ENCODE measurements at regions not wholly inside any gene's neighbourhood (a gene's known extent, or its start where the extent isn't known, plus 50 kb on each side); places are given as distances from the start of the nearest gene placed in this dataset.

DNA sequence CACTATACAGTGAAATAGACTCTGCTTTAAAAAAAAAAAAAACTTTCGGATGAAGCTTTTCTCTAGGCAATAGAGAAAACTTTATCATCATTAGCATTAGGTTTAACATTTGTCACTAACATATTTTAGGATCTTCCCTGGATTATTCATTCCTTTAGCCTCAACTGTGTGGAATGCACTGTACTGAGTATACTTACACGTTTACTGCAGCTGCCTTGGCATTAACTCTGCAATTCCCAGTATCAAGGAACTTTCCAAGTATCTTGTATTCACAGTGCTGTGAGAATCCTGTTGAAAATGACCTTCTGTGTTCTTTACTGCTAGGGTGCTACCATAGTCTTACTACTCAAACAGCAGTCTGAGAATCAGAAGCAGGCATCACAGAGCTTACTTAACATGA lies 328.2 kb upstream of the COL3A1 start:
- DNase-seq, result no peak
- Histone ChIP-seq H3K27me3 (no peaks in the 10 kb centered on the region), H3K9me3 (no peaks in the 10 kb centered on the region; the same call in 1 of the 2 replicates), H3K36me3 (no peaks in the 10 kb centered on the region), H3K4me3 (no peak overlapping the region)

DNA sequence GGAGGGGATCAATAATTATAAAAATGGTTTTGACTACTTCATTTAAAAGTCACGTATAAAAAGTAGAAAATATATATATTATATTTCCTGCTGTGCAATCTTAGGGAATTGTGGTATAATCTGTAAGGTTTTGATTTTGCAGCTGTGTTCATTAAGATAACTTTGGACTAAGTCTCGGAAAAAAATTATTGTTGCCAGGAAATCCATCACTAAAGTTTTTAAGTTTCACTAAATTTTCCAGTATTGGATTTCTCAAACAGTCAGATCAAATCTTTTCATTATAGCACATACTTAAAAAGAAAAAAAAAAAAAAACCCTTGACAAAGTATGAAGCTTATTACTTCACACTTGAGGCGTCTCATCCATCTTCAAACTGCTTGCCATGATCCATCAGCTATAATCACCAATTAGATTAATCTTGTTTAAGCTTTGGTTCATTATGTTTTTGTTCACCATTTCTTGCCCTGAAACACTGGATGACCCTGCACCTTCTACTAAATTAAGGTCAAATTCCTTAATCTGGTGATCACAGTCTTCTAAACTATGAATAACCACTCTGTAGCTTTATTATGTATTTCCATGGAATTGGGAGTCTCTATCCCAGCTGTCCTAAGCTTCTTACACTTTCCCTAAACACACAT lies 326.6 kb upstream of the COL3A1 start:
- no peaks in the 10 kb centered on the region for H3K36me3 ChIP-seq

DNA sequence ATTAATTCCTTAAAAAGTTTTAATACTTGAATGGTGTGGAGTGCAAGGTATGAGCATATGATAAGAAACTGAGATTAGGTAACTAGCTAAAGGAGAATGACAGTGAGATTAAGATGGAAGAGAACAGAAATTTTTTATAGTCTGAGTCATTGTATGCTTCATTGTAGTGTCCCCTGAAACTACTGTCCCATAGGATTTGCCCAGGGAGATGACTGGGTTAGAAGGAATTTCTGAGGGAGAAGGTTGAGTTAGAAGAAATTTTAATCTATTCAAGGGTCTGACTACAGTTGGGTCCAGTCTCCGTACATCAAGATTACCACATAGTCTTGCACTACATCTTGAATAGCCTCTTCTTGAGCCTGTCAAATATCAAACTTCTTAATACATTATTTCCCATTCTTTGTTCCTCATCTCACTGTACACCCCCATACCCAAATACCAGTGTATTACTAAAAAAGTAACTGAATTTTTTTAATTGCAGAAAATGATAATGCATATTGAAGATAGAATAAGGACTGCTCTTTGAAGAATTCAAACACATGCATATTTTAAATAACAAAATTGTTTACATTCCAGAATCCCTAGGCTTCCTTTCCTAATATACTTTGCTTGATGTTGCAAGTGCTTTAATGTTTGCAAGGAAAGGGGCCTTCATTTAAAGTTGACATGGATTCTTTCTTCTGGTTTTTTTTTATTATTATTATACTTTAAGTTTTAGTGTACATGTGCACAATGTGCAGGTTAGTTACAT lies 314.3 kb upstream of the COL3A1 start:
- no peak for DNase-seq
- Histone ChIP-seq H3K36me3 (no peaks in the 10 kb centered on the region), H3K27me3 (no peaks in the 10 kb centered on the region), H3K9me3 (no peaks in the 10 kb centered on the region), H3K4me3 (no peak overlapping the region)

More for the DNA sequence above, 326.6 kb upstream of the COL3A1 start:
- no peak overlapping the region for H3K4me3 ChIP-seq
- H3K27me3 ChIP-seq, result no peaks in the 10 kb centered on the region
- no peak for DNase-seq
- no peaks in the 10 kb centered on the region; the same call in 1 of the 2 replicates for H3K9me3 ChIP-seq

DNA sequence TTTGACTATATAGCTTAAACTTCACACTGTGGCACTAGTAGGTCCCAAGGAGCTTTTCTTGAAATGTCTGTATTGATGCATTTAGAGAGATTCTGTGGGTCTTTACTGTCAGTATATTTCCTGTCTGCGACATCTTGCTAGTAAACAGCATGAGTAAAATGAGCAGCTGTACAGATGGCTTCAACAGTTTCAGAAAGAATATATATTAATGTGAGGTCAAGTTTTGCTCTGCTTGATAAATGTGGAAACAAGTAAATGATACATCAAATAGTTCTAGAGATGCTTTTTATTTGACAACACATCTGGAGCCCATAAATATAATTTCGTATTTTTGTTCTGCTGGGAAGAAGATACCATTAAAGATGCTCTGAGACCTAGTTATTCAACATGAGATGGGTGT lies 310.9 kb upstream of the COL3A1 start:
- Histone ChIP-seq H3K4me3 (no peak overlapping the region), H3K36me3 (no peaks in the 10 kb centered on the region), H3K9me3 (no peaks in the 10 kb centered on the region), H3K27me3 (no peaks in the 10 kb centered on the region)
- no peak for DNase-seq

DNA sequence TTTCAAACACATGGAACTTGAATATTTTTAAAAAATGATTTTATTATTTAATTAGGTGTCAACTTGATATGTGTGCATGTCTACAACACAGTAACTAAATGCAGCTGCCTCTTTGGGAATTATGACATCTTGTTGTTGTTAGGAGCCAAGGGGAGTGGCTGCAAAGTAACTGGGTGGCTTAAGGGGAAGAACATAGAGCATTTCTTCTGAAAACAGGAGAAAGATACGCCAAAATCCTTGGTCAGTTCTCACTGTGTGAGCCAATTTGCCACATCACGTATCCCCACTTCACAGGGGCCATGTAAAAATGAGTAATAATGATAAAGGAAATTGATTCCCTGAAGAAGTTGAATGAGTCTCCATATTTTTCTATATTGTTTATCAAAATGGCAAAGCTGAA lies 309.8 kb upstream of the COL3A1 start:
- Histone ChIP-seq H3K4me3 (no peak overlapping the region), H3K9me3 (no peaks in the 10 kb centered on the region), H3K36me3 (no peaks in the 10 kb centered on the region), H3K27me3 (no peaks in the 10 kb centered on the region)
- no peak for DNase-seq

DNA sequence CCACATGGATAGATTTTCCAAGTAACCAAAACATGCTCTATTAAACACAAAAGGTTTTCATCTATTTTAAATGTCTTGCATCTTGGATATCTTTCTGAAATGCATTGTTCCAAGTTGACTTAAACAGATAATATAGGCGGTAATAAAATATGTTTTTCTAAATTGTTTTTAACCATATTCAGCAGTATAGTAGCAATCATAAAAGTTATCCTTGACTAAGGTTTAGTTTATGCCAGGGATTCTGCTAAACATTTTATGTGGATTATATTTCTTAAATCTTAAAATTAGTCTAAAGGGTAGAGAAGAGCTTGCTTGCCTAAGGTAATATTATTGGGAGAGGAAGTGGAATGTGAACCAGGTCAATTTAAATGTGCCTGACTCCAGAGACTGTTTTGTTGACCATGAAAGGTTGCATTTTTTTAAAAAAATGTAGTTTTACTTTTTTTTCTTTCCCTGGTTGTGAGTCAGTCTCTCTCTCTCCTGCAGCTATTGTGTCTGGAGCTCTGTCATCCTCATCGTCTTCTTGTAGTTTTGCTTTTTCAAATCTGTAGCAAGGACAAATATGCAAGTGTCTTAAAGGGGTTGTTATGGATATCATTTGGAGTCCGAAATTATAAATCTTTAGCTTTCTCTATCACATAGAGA lies 309.1 kb upstream of the COL3A1 start:
- Histone ChIP-seq H3K4me3 (no peak overlapping the region), H3K9me3 (no peaks in the 10 kb centered on the region), H3K36me3 (no peaks in the 10 kb centered on the region), H3K27me3 (no peaks in the 10 kb centered on the region)
- no peak for DNase-seq

DNA sequence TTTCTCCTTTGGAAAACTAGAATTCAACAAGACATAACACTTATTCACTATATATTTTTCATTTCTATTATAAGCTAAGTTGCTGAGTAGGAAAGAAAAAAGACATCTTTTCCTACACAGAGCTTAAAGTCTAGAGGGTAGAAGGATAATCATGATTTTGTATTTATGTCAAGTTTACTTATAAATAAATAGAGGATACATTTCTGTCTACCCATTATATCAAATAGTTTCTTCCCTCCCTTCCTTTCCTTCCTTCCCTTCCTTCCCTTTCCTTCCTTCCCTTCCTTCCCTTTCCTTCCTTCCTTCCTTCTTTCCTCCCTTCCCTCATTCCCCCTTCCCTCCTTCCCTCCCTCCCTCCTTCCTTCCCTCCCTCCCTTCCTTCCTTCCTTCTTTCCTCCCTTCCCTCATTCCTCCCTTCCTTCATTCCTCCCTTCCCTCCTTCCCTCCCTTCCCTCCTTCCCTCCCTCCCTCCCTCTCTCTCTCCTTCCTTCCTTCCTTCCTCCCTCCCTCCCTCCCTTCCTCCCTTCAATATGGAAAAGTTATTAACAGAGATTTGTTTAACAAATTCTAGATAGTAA lies 308.4 kb upstream of the COL3A1 start:
- no peak for DNase-seq
- Histone ChIP-seq H3K9me3 (no peaks in the 10 kb centered on the region), H3K27me3 (no peaks in the 10 kb centered on the region), H3K36me3 (no peaks in the 10 kb centered on the region), H3K4me3 (no peak overlapping the region)

DNA sequence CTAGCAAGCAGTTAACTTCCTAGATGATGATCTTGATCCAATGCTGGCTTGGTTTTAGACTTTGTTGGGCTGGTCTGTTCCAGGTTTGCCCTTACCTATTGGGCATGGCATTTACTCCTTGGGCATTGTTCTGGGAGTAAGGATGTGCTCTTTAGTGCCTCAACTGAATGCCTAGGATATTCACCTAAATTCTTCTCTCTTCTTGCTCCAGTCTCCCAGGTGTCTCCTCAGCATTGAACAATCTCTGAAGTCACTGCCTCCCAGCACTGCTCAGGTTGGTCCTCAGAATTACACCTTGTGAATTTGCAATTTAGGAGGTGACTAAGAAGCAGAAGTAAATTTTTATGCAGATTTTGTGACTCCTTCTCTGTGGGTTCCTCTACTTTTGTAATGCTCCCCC lies 307.7 kb upstream of the COL3A1 start:
- Histone ChIP-seq H3K4me3 (no peak overlapping the region), H3K36me3 (no peaks in the 10 kb centered on the region), H3K9me3 (no peaks in the 10 kb centered on the region), H3K27me3 (no peaks in the 10 kb centered on the region)
- no peak for DNase-seq

DNA sequence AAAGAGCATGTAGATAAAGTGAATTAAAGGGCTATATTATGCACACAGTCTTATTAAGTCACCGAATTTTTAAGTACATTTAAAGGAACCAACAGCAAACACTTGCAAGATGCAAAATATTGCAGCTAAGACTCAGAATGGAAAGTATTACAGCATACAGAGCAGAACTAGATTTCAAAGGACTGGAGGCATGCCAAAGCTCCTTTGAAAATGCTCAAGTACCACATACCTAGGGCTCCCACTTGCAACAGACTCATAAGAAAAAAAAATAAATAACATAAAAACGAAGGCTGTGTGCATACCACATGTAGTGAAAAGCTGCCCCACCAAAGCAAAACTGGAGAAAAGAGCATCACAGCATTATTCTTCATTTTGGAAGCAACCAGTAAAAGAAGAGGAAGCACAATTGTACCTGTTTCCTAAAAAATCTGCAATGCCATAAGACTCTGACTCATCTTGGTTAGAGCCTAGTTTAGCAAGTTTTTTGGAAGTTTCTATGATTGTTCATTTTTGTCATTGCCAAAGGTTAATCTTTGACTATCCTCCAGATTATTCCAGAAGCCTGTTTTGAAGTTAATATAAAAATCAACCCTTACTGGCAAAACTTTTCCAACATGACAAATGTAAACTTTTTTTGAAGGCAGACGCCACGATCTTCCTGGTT lies 306.0 kb upstream of the COL3A1 start:
- H3K36me3 ChIP-seq, result no peaks in the 10 kb centered on the region
- H3K4me3 ChIP-seq, result no peak overlapping the region
- DNase-seq, result peak; percentile 28
- no peaks in the 10 kb centered on the region for H3K9me3 ChIP-seq
- no peaks in the 10 kb centered on the region for H3K27me3 ChIP-seq

DNA sequence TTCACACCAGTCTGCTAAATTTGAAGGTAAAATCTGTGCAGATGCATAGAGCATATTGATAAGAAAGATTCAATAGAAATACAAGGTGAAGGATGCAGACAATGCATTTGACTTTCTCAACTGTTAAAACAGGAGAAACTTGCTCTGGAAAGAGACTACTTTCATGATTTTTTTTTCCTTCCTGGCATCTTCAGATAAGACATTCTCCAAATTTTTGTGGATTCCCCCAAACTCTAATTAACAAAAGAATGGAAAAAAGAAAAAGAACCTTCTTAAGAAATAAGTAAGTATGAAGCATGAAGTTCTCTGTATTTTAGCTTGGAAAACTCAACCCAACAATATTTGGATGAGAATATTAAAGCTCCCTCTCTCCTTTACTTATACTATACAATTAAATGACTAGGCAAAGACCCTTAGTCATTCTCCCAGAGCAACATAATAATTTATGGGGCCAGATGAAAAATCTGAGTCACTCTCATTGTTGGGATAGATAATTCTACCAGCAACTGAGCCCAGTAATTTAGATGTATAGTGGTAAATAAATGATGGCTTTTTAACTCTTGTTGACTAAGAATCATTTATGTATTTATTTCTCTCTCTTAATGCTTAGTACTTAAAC lies 298.7 kb upstream of the COL3A1 start:
- Histone ChIP-seq H3K4me3 (no peak overlapping the region), H3K9me3 (no peaks in the 10 kb centered on the region), H3K36me3 (no peaks in the 10 kb centered on the region), H3K27me3 (no peaks in the 10 kb centered on the region)
- DNase-seq, result no peak

DNA sequence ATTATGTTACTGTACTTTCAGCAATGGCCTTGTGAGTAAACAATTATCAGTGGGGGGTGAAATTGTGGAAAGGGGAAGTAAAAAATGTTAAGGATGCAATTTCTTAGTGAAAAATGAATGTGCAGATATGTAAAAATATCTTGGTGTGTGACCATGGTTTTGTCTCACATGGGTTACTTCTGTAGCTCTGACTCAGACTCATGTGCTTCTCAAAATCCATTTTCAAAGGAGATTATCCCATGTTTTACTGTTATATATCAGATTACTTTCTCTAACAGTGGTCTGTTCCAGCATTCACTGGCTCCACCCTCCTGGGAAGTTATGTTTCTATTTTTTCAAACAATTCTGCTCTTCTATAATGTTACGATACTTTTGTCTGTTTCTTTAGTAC lies 298.2 kb upstream of the COL3A1 start:
- no peaks in the 10 kb centered on the region for H3K27me3 ChIP-seq
- no peaks in the 10 kb centered on the region for H3K36me3 ChIP-seq
- DNase-seq, result no peak
- no peak overlapping the region for H3K4me3 ChIP-seq
- H3K9me3 ChIP-seq, result no peaks in the 10 kb centered on the region

DNA sequence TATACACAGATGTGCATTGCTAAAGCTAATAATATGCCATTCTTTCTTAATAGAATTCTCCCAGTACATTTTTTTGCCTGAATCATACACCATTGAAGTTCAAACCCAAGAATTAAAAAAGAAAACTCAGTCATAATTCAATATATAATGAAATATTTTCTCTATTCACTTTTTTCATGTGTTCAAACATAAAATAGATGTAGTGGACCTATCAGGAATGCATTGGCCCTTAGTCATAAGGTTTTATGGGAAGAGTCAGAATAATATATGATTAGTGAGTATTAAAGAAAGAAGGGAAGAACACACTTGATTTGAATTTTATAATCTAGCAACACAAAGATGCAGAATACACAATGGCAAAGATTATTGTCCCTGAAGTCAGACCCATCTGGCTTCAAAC lies 297.0 kb upstream of the COL3A1 start:
- no peak for DNase-seq
- Histone ChIP-seq H3K9me3 (no peaks in the 10 kb centered on the region), H3K27me3 (no peaks in the 10 kb centered on the region), H3K4me3 (no peak overlapping the region), H3K36me3 (no peaks in the 10 kb centered on the region)

DNA sequence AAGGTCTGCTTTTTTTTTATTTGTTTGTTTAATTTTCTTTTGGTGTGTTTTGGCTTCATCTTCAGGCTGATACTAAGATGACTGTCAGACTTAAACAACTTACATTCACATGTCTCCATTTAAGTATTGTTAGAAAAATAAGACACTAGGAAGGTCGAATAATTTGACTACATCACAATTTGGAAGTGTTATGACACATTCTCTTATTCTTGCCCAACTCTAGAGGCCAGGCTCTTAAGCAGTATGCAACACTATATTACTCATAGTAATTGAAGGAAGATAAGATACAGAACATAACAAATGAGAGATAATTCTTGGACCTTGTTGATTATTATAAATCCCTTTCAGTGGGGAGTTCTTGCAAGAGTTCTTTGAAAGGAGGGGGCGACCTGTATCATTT lies 295.3 kb upstream of the COL3A1 start:
- Histone ChIP-seq H3K36me3 (no peaks in the 10 kb centered on the region), H3K4me3 (no peak overlapping the region), H3K27me3 (no peaks in the 10 kb centered on the region), H3K9me3 (no peaks in the 10 kb centered on the region; the same call in 1 of the 2 replicates)
- DNase-seq, result no peak

DNA sequence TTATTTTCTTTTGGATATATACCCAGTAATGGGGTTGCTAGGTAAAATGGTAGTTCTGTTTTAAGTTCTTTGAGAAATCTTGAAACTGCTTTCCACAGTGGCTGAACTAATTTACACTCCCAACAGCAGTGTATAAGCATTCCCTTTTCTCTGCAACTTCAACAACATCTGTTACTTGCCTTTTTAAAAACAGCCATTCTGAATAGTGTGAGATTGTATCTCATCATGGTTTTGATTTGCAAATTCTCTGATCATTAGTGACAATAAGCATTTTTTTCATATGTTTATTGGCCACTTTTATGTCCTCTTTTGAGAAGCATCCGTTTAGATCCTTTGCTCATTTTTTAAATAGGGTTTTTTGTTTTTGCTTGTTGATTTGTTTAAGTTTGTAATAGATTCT lies 291.3 kb upstream of the COL3A1 start:
- H3K9me3 ChIP-seq, result peaks cover 5% of the 10 kb centered on the region; the same call in 1 of the 2 replicates
- H3K36me3 ChIP-seq, result no peaks in the 10 kb centered on the region
- no peak for DNase-seq

DNA sequence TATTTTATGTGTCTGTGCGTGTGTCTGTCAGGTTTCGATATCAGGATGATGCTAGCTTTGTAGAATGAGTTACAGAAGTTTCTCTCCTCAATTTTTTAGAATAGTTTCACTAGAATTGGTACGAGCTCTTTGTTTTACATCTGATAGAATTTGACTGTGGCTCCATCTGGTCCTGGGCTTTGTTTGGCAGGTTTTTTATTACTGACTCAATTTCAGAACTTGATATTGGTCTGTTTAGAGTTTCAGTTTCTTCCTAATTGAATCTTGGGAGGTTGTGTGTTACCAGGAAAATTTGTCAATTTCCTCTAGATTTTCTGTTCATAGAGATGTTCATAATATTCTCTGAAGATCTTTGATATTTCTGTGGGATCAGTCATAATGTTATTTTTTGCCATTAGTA lies 289.4 kb upstream of the COL3A1 start:
- H3K27me3 ChIP-seq, result no peaks in the 10 kb centered on the region
- no peak for DNase-seq
- H3K4me3 ChIP-seq, result no peak overlapping the region
- H3K9me3 ChIP-seq, result peaks cover 5% of the 10 kb centered on the region; the same call in 1 of the 2 replicates
- H3K36me3 ChIP-seq, result no peaks in the 10 kb centered on the region

More for the DNA sequence above, 291.3 kb upstream of the COL3A1 start:
- Histone ChIP-seq H3K27me3 (no peaks in the 10 kb centered on the region), H3K4me3 (no peak overlapping the region)

DNA sequence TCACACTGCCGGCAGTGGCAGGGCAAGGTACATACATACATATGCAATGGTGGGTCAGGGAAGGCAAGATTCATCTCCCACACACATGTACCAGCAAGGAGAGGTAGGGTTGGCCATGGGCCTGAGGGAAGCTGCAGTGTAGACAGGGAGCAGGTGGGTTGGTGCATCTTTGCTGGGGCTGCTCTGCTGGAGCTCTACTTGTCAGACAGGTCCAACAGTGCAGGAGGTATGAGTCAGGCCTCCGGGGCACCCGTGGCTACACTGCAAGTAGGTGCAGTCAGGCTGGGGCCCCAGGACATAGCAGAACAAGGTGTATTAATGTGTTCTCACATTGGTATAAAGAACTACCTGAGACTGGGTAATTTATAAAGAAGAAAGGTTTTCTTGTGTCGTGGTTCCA lies 281.1 kb upstream of the COL3A1 start:
- Histone ChIP-seq H3K27me3 (no peaks in the 10 kb centered on the region), H3K4me3 (no peak overlapping the region), H3K36me3 (no peaks in the 10 kb centered on the region), H3K9me3 (no peaks in the 10 kb centered on the region)
- DNase-seq, result no peak

DNA sequence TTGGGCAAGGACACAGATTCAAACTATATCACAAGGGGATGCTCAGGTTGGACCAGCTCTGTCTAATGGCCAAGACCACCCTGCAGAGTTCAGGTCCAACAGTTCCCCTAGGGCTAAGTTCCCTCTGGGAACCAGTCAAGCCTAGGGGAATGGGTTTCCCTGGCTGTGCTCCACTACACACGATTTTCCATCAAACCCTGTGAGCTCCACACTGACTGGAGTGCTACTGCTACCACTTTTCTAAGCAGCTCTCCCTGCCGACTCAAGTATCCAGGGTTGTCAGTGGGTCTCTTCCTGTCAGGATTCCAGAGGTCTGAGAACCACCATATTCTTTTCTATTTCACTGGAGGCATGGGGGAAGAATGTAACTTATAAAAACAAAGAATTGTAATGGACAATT lies 280.4 kb upstream of the COL3A1 start:
- no peaks in the 10 kb centered on the region for H3K27me3 ChIP-seq
- no peaks in the 10 kb centered on the region for H3K9me3 ChIP-seq
- H3K4me3 ChIP-seq, result no peak overlapping the region
- H3K36me3 ChIP-seq, result no peaks in the 10 kb centered on the region
- DNase-seq, result no peak

All from MG63 (cell line).